HCT116 (cell line): ENCODE measurements at regions not wholly inside any gene's neighbourhood (a gene's known extent, or its start where the extent isn't known, plus 50 kb on each side); places are given as distances from the start of the nearest gene placed in this dataset.

Experiments
- ATAC-seq: fragments of 200-7000 bp; cut with Tn5 transposase; 2 replicates; pipeline ENCODE4 v1.9.1; 2020; ENCODE audit warnings: mild to moderate bottlenecking, moderate library complexity
- BruUV-seq: library from RNA; stranded (reverse); fragments of 400-500 nt; replicated peaks from 2 replicates; lab custom pipeline; 2021; lab: Mats Ljungman, UMichigan
- CTCF ChIA-PET: fragments of 300-600 bp; sonication (Branson Sonifier 250); formaldehyde crosslinking; loops from one replicate; lab custom pipeline; 2021; ENCODE audit warnings: antibody characterized with exemption; lab: Charles Lee
- POLR2A ChIA-PET: fragments of 300-600, 350-600 bp; sonication (Branson Sonifier 250); formaldehyde crosslinking; loops from one replicate; lab custom pipeline; 2021; ENCODE audit warnings: antibody characterized with exemption; lab: Charles Lee
- RAD21 ChIA-PET, 2 experiments: fragments of 300-600 bp; sonication (Branson Sonifier 250); formaldehyde crosslinking; loops; one replicate each; lab custom pipeline; 2023; ENCODE audit warnings: low total read pairs in 2 of 2; ENCODE audit not compliant: uncharacterized antibody in 2 of 2, unreplicated experiment in 2 of 2, low non-redundant PET in 1 of 2; lab: Charles Lee
- DNase-seq: peaks from one replicate; pipeline ENCODE4 v3.0.0-alpha.2; 2010; ENCODE audit warnings: low read depth, low spot score
- H2AFZ ChIP-seq: fragments of 200-600 bp; shearing (Covaris generic), sonication (generic); 2 replicates; pipeline ENCODE4 v1.6.1; 2017; ENCODE audit warnings: low read depth, mixed run types, mixed read lengths, antibody characterized with exemption, low read length; ENCODE audit not compliant: poor library complexity, severe bottlenecking
- H3K27ac ChIP-seq: 2 replicates; pipeline ENCODE4 v1.5.1; 2012; ENCODE audit warnings: low read depth, low read length
- H3K27me3 ChIP-seq: fragments of 200-600 bp; sonication (generic); 2 replicates; pipeline ENCODE4 v1.6.1; 2016; ENCODE audit warnings: mixed run types, low read length, mixed read lengths; ENCODE audit not compliant: insufficient read depth
- H3K36me3 ChIP-seq, 2 experiments: fragments of 200-500 bp in 1 of 2; fragments of 200-600 bp in 1 of 2; sonication (Bioruptor generic) in 1 of 2; sonication (generic) in 1 of 2; 2 replicates each; pipeline versions ENCODE4 v1.5.1 to v1.6.1; 2014 to 2016; ENCODE audit warnings: low read length in 2 of 2, inconsistent platforms in 1 of 2, mixed read lengths in 1 of 2, mixed run types in 1 of 2; ENCODE audit not compliant: insufficient read depth in 2 of 2, control insufficient read depth in 1 of 2
- H3K4me1 ChIP-seq, 2 experiments: fragments of 200-600 bp in 1 of 2; sonication (generic) in 1 of 2; 2 replicates each; pipeline versions ENCODE4 v1.5.1 to v1.6.1; 2012 to 2017; ENCODE audit warnings: low read length in 2 of 2, inconsistent platforms in 1 of 2, mild to moderate bottlenecking in 1 of 2, mixed read lengths in 1 of 2, mixed run types in 1 of 2, moderate library complexity in 1 of 2; ENCODE audit not compliant: insufficient read depth in 2 of 2, control insufficient read depth in 1 of 2
- H3K4me2 ChIP-seq: fragments of 200-600 bp; sonication (generic); 2 replicates; pipeline ENCODE4 v1.6.1; 2017; ENCODE audit warnings: mixed run types, low read length, mixed read lengths
- H3K4me3 ChIP-seq, 2 experiments: fragments of 200-600 bp in 1 of 2; sonication (generic) in 1 of 2; replicated peaks in 1 of 2; 2 replicates each; pipeline ENCODE4 v1.5.1; 2011 to 2016; ENCODE audit warnings: low read length in 2 of 2, control low read depth in 1 of 2, low read depth in 1 of 2, mild to moderate bottlenecking in 1 of 2, mixed read lengths in 1 of 2, mixed run types in 1 of 2
- H3K79me2 ChIP-seq: fragments of 200-600 bp; sonication (generic); 2 replicates; pipeline ENCODE4 v1.6.1; 2017; ENCODE audit warnings: mild to moderate bottlenecking, mixed run types, low read length, moderate library complexity, mixed read lengths; ENCODE audit not compliant: insufficient read depth
- H3K9ac ChIP-seq: fragments of 200-600 bp; sonication (generic); 2 replicates; pipeline ENCODE4 v1.6.1; 2016; ENCODE audit warnings: low read length, mixed read lengths
- H3K9me2 ChIP-seq: fragments of 200-600 bp; sonication (generic), shearing (Covaris generic); 2 replicates; pipeline ENCODE4 v1.6.1; 2017; ENCODE audit warnings: mixed run types, mild to moderate bottlenecking, moderate library complexity; ENCODE audit not compliant: insufficient read depth
- H3K9me3 ChIP-seq, 2 experiments: fragments of 200-500 bp in 1 of 2; fragments of 200-600 bp in 1 of 2; sonication (Bioruptor generic) in 1 of 2; sonication (generic) in 1 of 2; 2 replicates each; pipeline ENCODE4 v1.6.1; 2014 to 2017; ENCODE audit warnings: low read length in 2 of 2, mixed read lengths in 2 of 2, inconsistent platforms in 1 of 2, low read depth in 1 of 2, mild to moderate bottlenecking in 1 of 2, mixed run types in 1 of 2, moderate library complexity in 1 of 2; ENCODE audit not compliant: control insufficient read depth in 1 of 2, insufficient read depth in 1 of 2
- H4K20me1 ChIP-seq: fragments of 200-600 bp; sonication (generic), shearing (Covaris generic); 2 replicates; pipeline ENCODE4 v1.6.1; 2017; ENCODE audit warnings: mixed run types, mild to moderate bottlenecking, moderate library complexity; ENCODE audit not compliant: insufficient read depth
- CBX3 ChIP-seq: IDR thresholded peaks from 2 replicates; pipeline ENCODE4 v1.6.1; 2012; ENCODE audit warnings: low read depth
- CEBPB ChIP-seq: IDR thresholded peaks from 2 replicates; pipeline ENCODE4 v1.6.1; 2012; ENCODE audit warnings: low read depth
- EGR1 ChIP-seq: IDR thresholded peaks from 2 replicates; pipeline ENCODE4 v1.6.1; 2012; ENCODE audit warnings: low read depth
- ELF1 ChIP-seq: IDR thresholded peaks from 2 replicates; pipeline ENCODE4 v1.6.1; 2012; ENCODE audit warnings: low read depth, borderline replicate concordance
- EZH2 ChIP-seq: fragments of 200-600 bp; sonication (generic); IDR thresholded peaks from 2 replicates; pipeline ENCODE4 v1.6.1; 2017; ENCODE audit warnings: antibody characterized with exemption, mixed run types
- EZH2phosphoT487 ChIP-seq: fragments of 200-600 bp; IDR thresholded peaks from 2 replicates; pipeline ENCODE4 v1.6.1; 2018; ENCODE audit warnings: antibody characterized with exemption, borderline replicate concordance
- JUND ChIP-seq: IDR thresholded peaks from 2 replicates; pipeline ENCODE4 v1.6.1; 2012
- POLR2AphosphoS5 ChIP-seq: IDR thresholded peaks from 2 replicates; pipeline ENCODE4 v1.6.1; 2011; ENCODE audit warnings: mild to moderate bottlenecking, low read depth, low read length, moderate library complexity
- RAD21 ChIP-seq: IDR thresholded peaks from 2 replicates; pipeline ENCODE4 v1.6.1; 2012; ENCODE audit warnings: low read depth, mild to moderate bottlenecking
- SP1 ChIP-seq: IDR thresholded peaks from 2 replicates; pipeline ENCODE4 v1.6.1; 2012; ENCODE audit warnings: low read depth
- ZBTB33 ChIP-seq: IDR thresholded peaks from 2 replicates; pipeline ENCODE4 v1.6.1; 2011; ENCODE audit warnings: mild to moderate bottlenecking, low read length, moderate library complexity; ENCODE audit not compliant: insufficient replicate concordance; ENCODE audit errors: extremely low read depth
- ZNF274 ChIP-seq: fragments of 200-500 bp; sonication (Bioruptor generic); IDR thresholded peaks from 2 replicates; pipeline ENCODE4 v1.6.1; 2014; ENCODE audit warnings: mild to moderate bottlenecking, low read depth, low read length, inconsistent platforms
- intact Hi-C: fragments of 100-400 bp; cut with micrococcal nuclease; formaldehyde crosslinking; loops from 2 replicates; pipeline ENCODE4 v1.10.0; 2022
- TF ChIP-seq, protein P1 (sequence below), 3 experiments: fragments of 200-600 bp in 1 of 3; sonication (generic) in 1 of 3; IDR thresholded peaks in 2 of 3; conservative IDR thresholded peaks in 1 of 3; 2 replicates each; pipeline ENCODE4 v1.5.1; 2012 to 2017; ENCODE audit warnings: low read depth in 2 of 3, low read length in 2 of 3, antibody characterized with exemption in 1 of 3, borderline replicate concordance in 1 of 3, control low read depth in 1 of 3, mild to moderate bottlenecking in 1 of 3, mixed read lengths in 1 of 3, mixed run types in 1 of 3, moderate library complexity in 1 of 3; ENCODE audit not compliant: insufficient read depth in 1 of 3
- TF ChIP-seq, protein P2 (sequence below): IDR thresholded peaks from 2 replicates; pipeline ENCODE4 v1.6.1; 2012

DNA sequence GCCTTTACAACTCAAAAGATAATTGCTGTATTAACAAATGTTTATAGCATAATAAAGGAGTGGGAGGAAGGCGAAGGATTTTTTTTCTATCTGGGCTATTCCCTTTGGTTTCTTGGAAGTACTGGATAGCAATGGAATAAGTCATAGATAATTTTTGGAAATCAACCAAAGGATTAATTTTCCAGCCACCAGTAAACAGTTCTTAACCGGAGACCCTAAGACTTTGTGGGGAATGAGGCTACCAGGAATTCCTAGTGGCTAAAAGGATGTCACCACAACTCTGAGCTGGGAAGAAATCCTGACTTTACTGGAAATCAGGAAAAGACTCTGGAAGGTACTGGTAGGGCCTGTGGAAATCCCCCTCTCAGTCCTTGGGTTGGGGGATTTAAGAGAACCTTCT lies 138.4 kb upstream of the RARB start:
- DNase-seq: no peak
- BruUV-seq: no TSS peak
- POLR2A ChIA-PET: no interaction called here

GRCh38 chr3:25291481-25291905 lies 136.6 kb upstream of the RARB start:
- BruUV-seq: no TSS peak
- ChIA-PET POLR2A (no interaction called here), RAD21 (no interaction called here), CTCF (no interaction called here)
- H2AFZ ChIP-seq: no peak overlapping the region
- no peaks in the 10 kb centered on the region for H3K79me2 ChIP-seq
- H3K4me3 ChIP-seq: no peak overlapping the region
- no peaks in the 10 kb centered on the region for H3K9me3 ChIP-seq
- H3K9me2 ChIP-seq: no peaks in the 10 kb centered on the region
- intact Hi-C loops: no loop called here
- H3K9ac ChIP-seq: no peak overlapping the region
- H3K36me3 ChIP-seq: no peaks in the 10 kb centered on the region
- no peaks in the 10 kb centered on the region for H4K20me1 ChIP-seq
- H3K27me3 ChIP-seq: peaks cover 6% of the 10 kb centered on the region
- no peak for DNase-seq
- no peaks in the 10 kb centered on the region for H3K4me1 ChIP-seq
- no peak overlapping the region for H3K27ac ChIP-seq
- no peak overlapping the region for H3K4me2 ChIP-seq
- no peak for ATAC-seq
- no peak for TF ChIP-seq EGR1
- no peak for TF ChIP-seq CEBPB
- no peak for TF ChIP-seq CBX3
- TF ChIP-seq ZBTB33: no peak
- no peak for TF ChIP-seq ELF1
- TF ChIP-seq, protein P1, sequence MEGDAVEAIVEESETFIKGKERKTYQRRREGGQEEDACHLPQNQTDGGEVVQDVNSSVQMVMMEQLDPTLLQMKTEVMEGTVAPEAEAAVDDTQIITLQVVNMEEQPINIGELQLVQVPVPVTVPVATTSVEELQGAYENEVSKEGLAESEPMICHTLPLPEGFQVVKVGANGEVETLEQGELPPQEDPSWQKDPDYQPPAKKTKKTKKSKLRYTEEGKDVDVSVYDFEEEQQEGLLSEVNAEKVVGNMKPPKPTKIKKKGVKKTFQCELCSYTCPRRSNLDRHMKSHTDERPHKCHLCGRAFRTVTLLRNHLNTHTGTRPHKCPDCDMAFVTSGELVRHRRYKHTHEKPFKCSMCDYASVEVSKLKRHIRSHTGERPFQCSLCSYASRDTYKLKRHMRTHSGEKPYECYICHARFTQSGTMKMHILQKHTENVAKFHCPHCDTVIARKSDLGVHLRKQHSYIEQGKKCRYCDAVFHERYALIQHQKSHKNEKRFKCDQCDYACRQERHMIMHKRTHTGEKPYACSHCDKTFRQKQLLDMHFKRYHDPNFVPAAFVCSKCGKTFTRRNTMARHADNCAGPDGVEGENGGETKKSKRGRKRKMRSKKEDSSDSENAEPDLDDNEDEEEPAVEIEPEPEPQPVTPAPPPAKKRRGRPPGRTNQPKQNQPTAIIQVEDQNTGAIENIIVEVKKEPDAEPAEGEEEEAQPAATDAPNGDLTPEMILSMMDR (IDR thresholded peaks at IDR 0.05 in 2 of 3, conservative IDR thresholded peaks at IDR 0.05 in 1 of 3; ENCODE audit: borderline replicate concordance in 1 of 3, insufficient read depth in 1 of 3, low read depth in 2 of 3, low read length in 2 of 3): no peak
- TF ChIP-seq, protein P2, sequence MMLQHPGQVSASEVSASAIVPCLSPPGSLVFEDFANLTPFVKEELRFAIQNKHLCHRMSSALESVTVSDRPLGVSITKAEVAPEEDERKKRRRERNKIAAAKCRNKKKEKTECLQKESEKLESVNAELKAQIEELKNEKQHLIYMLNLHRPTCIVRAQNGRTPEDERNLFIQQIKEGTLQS: no peak
- TF ChIP-seq RAD21: no peak

More for the DNA sequence above, 138.4 kb upstream of the RARB start:
- no peak for ATAC-seq
- Histone ChIP-seq H3K36me3 (no peaks in the 10 kb centered on the region), H2AFZ (no peak overlapping the region), H3K4me2 (no peak overlapping the region), H3K27ac (no peak overlapping the region), H3K9me3 (no peaks in the 10 kb centered on the region), H3K4me1 (no peaks in the 10 kb centered on the region), H3K79me2 (no peaks in the 10 kb centered on the region), H4K20me1 (no peaks in the 10 kb centered on the region), H3K9ac (no peak overlapping the region), H3K4me3 (no peak overlapping the region), H3K9me2 (no peaks in the 10 kb centered on the region), H3K27me3 (peaks cover 5% of the 10 kb centered on the region)
- ChIA-PET RAD21 (no interaction called here), CTCF (no interaction called here)
- intact Hi-C loops: no loop called here
- TF ChIP-seq EZH2: no peak
- TF ChIP-seq ZBTB33: no peak
- TF ChIP-seq POLR2AphosphoS5: no peak
- TF ChIP-seq JUND: no peak
- TF ChIP-seq RAD21: no peak
- no peak for TF ChIP-seq SP1
- no peak for TF ChIP-seq ZNF274
- no peak for TF ChIP-seq EGR1
- TF ChIP-seq EZH2phosphoT487: no peak
- no peak for TF ChIP-seq CEBPB
